ENCODE measurements at regions not wholly inside any gene's neighbourhood (a gene's known extent, or its start where the extent isn't known, plus 50 kb on each side); places are given as distances from the start of the nearest gene placed in this dataset.

DNA sequence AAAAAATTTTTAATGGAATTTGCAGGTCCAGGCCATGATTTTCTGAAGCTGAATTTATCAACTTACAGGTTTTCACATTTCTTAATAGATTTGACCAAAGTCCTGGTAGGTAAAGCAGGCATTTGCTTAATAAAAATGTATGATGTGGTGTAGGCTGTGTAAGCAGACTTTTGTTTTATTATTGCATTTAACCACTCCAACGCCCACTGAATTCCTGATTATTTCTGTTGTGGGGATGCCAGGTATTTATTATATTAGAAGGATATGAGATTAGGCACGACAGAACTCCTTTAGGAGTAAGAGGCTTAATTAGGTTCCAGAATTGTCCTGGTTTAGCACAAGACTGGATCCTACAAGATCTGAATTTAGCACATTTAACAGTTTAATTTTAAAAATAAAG lies 111.1 kb downstream of the ADCYAP1 start:
- no peak overlapping the region for H3K27ac ChIP-seq
- no peaks in the 10 kb centered on the region for H3K4me1 ChIP-seq
- ATAC-seq (no peak), DNase-seq (no peak)
- WGBS, 3 donors: 22 to 39% (median 30%) methylated on average over 2 of the region's 2 CpGs
- intact Hi-C loops (cut with DNase I): no loop called here
- H3K36me3 ChIP-seq (ENCODE audit: insufficient read depth in 1 of 2, low read depth in 1 of 2): no peaks in the 10 kb centered on the region
- H3K4me3 ChIP-seq: no peak overlapping the region
- TF ChIP-seq, protein P1, sequence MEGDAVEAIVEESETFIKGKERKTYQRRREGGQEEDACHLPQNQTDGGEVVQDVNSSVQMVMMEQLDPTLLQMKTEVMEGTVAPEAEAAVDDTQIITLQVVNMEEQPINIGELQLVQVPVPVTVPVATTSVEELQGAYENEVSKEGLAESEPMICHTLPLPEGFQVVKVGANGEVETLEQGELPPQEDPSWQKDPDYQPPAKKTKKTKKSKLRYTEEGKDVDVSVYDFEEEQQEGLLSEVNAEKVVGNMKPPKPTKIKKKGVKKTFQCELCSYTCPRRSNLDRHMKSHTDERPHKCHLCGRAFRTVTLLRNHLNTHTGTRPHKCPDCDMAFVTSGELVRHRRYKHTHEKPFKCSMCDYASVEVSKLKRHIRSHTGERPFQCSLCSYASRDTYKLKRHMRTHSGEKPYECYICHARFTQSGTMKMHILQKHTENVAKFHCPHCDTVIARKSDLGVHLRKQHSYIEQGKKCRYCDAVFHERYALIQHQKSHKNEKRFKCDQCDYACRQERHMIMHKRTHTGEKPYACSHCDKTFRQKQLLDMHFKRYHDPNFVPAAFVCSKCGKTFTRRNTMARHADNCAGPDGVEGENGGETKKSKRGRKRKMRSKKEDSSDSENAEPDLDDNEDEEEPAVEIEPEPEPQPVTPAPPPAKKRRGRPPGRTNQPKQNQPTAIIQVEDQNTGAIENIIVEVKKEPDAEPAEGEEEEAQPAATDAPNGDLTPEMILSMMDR (IDR thresholded peaks at IDR 0.05): no peak
- no peaks in the 10 kb centered on the region for H3K9me3 ChIP-seq
- no peaks in the 10 kb centered on the region for H3K27me3 ChIP-seq (ENCODE audit: insufficient read depth in 3 of 3, low read length in 2 of 3)

- Histone ChIP-seq H3K9me3 (no peaks in the 10 kb centered on the region), H3K4me3 (no peak overlapping the region), H3K4me1 (no peaks in the 10 kb centered on the region), H3K27me3 (ENCODE audit: insufficient read depth in 3 of 3, low read length in 2 of 3) (no peaks in the 10 kb centered on the region), H3K27ac (no peak overlapping the region), H3K36me3 (ENCODE audit: insufficient read depth in 1 of 2, low read depth in 1 of 2) (no peaks in the 10 kb centered on the region)
- TF ChIP-seq, protein P1 (IDR thresholded peaks at IDR 0.05): no peak
- DNase-seq: no peak
- intact Hi-C loops (cut with DNase I): no loop called here
- no peak for ATAC-seq
- WGBS, 3 donors: 34 to 54% (median 36%) methylated on average over 8 of the region's 8 CpGs
These were observed 112.8 kb downstream of the ADCYAP1 start for GRCh38 chr18:1017227-1018058.

- TF ChIP-seq, protein P1 (IDR thresholded peaks at IDR 0.05): no peak
- DNase-seq: no peak
- no peaks in the 10 kb centered on the region for H3K27me3 ChIP-seq (ENCODE audit: insufficient read depth in 3 of 3, low read length in 2 of 3)
- H3K36me3 ChIP-seq (ENCODE audit: insufficient read depth in 1 of 2, low read depth in 1 of 2): no peaks in the 10 kb centered on the region
- H3K27ac ChIP-seq: no peak overlapping the region
- intact Hi-C loops (cut with DNase I): no loop called here
- ATAC-seq: no peak
- H3K9me3 ChIP-seq: no peaks in the 10 kb centered on the region
- 20 to 25% (median 20%) methylated on average over 5 of the region's 5 CpGs for WGBS, 3 donors
- no peaks in the 10 kb centered on the region for H3K4me1 ChIP-seq
- H3K4me3 ChIP-seq: no peak overlapping the region
These were observed 113.6 kb downstream of the ADCYAP1 start for GRCh38 chr18:1018181-1018681.

GRCh38 chr18:1019191-1019590 lies 114.5 kb downstream of the ADCYAP1 start:
- no peak overlapping the region for H3K27ac ChIP-seq
- no peak overlapping the region for H3K4me3 ChIP-seq

More at GRCh38 chr18:1019191-1019590, 114.5 kb downstream of the ADCYAP1 start:
- no peaks in the 10 kb centered on the region for H3K4me1 ChIP-seq
- intact Hi-C loops (cut with DNase I): no loop called here
- DNase-seq (no peak), ATAC-seq (no peak)
- no peaks in the 10 kb centered on the region for H3K36me3 ChIP-seq (ENCODE audit: insufficient read depth in 1 of 2, low read depth in 1 of 2)
- H3K27me3 ChIP-seq (ENCODE audit: insufficient read depth in 3 of 3, low read length in 2 of 3): no peaks in the 10 kb centered on the region
- no peaks in the 10 kb centered on the region for H3K9me3 ChIP-seq
- TF ChIP-seq, protein P1 (IDR thresholded peaks at IDR 0.05): no peak
- WGBS, 3 donors: 12 to 19% (median 16%) methylated on average over 3 of the region's 3 CpGs
